Liver (tissue), 3 donors: ENCODE measurements at regions not wholly inside any gene's neighbourhood (a gene's known extent, or its start where the extent isn't known, plus 50 kb on each side); places are given as distances from the start of the nearest gene placed in this dataset.

Experiments
- EGR1 ChIP-seq, 2 donors: IDR thresholded peaks; 2 replicates each; pipeline ENCODE4 v1.6.1; 2016 to 2018; ENCODE audit warnings: antibody characterized with exemption in 2 of 2, low read depth in 2 of 2
- FOXA2 ChIP-seq: IDR thresholded peaks from 2 replicates; pipeline ENCODE4 v1.6.1; 2016; ENCODE audit warnings: antibody characterized with exemption
- GABPA ChIP-seq, 2 donors: IDR thresholded peaks in 1 of 2; conservative IDR thresholded peaks in 1 of 2; 2 replicates each; pipeline ENCODE4 v1.6.1; 2016; ENCODE audit warnings: antibody characterized with exemption in 2 of 2, mild to moderate bottlenecking in 1 of 2, moderate library complexity in 1 of 2
- JUND ChIP-seq, 2 donors: IDR thresholded peaks; 2 replicates each; pipeline ENCODE4 v1.6.1; 2016; ENCODE audit warnings: antibody characterized with exemption in 2 of 2
- SP1 ChIP-seq: IDR thresholded peaks from 2 replicates; pipeline ENCODE4 v1.6.1; 2018; ENCODE audit warnings: antibody characterized with exemption, mild to moderate bottlenecking
- TAF1 ChIP-seq: conservative IDR thresholded peaks from 2 replicates; pipeline ENCODE4 v1.6.1; 2016; ENCODE audit warnings: antibody characterized with exemption, mild to moderate bottlenecking
- TF ChIP-seq, protein P1 (sequence below): fragments of 150-350 bp; IDR thresholded peaks from 2 replicates; pipeline ENCODE4 v1.5.1; 2017; ENCODE audit warnings: improper control_type of control experiment, low read depth, low read length; ENCODE audit not compliant: missing input control
- TF ChIP-seq, protein P2 (sequence below): IDR thresholded peaks from 2 replicates; pipeline ENCODE4 v1.6.1; 2016; ENCODE audit warnings: antibody characterized with exemption
- donor health status: healthy.
- donor health status: healthy.

- TF ChIP-seq, protein P1, sequence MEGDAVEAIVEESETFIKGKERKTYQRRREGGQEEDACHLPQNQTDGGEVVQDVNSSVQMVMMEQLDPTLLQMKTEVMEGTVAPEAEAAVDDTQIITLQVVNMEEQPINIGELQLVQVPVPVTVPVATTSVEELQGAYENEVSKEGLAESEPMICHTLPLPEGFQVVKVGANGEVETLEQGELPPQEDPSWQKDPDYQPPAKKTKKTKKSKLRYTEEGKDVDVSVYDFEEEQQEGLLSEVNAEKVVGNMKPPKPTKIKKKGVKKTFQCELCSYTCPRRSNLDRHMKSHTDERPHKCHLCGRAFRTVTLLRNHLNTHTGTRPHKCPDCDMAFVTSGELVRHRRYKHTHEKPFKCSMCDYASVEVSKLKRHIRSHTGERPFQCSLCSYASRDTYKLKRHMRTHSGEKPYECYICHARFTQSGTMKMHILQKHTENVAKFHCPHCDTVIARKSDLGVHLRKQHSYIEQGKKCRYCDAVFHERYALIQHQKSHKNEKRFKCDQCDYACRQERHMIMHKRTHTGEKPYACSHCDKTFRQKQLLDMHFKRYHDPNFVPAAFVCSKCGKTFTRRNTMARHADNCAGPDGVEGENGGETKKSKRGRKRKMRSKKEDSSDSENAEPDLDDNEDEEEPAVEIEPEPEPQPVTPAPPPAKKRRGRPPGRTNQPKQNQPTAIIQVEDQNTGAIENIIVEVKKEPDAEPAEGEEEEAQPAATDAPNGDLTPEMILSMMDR = no peak
- no peak for TF ChIP-seq JUND (IDR thresholded peaks at IDR 0.05)
- TF ChIP-seq TAF1 = no peak
- TF ChIP-seq EGR1 (IDR thresholded peaks at IDR 0.05; ENCODE audit: low read depth in 2 of 2) = no peak
- no peak for TF ChIP-seq SP1
- TF ChIP-seq GABPA (IDR thresholded peaks at IDR 0.05 in 1 of 2, conservative IDR thresholded peaks at IDR 0.05 in 1 of 2) = no peak
- TF ChIP-seq, protein P2, sequence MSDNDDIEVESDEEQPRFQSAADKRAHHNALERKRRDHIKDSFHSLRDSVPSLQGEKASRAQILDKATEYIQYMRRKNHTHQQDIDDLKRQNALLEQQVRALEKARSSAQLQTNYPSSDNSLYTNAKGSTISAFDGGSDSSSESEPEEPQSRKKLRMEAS = no peak
- TF ChIP-seq FOXA2 = no peak
Observed at GRCh38 chr14:42174357-42174756, 567.7 kb downstream of the LRFN5 start.
